SK-N-SH (cell line): ENCODE measurements at regions not wholly inside any gene's neighbourhood (a gene's known extent, or its start where the extent isn't known, plus 50 kb on each side); places are given as distances from the start of the nearest gene placed in this dataset.

Experiments used
- NFIC ChIP-seq: IDR thresholded peaks from 2 replicates; pipeline ENCODE4 v1.4.0; 2012; ENCODE audit warnings: borderline replicate concordance
- SIN3A ChIP-seq: IDR thresholded peaks from 2 replicates; pipeline ENCODE4 v1.6.1; 2012; ENCODE audit warnings: low read depth, mild to moderate bottlenecking, low read length, moderate library complexity, borderline replicate concordance
- TF ChIP-seq, protein P1 (sequence below): IDR thresholded peaks from 2 replicates; pipeline ENCODE4 v1.4.0; 2012; ENCODE audit warnings: low read depth
- TF ChIP-seq, protein P2 (sequence below): IDR thresholded peaks from 2 replicates; pipeline ENCODE4 v1.6.1; 2012; ENCODE audit warnings: mild to moderate bottlenecking, low read depth, low read length, moderate library complexity
- TF ChIP-seq, protein P3 (sequence below): fragments of 200-600 bp; sonication (generic); IDR thresholded peaks from 2 replicates; pipeline ENCODE4 v1.6.1; 2017; ENCODE audit warnings: antibody characterized with exemption, mild to moderate bottlenecking, moderate library complexity

DNA sequence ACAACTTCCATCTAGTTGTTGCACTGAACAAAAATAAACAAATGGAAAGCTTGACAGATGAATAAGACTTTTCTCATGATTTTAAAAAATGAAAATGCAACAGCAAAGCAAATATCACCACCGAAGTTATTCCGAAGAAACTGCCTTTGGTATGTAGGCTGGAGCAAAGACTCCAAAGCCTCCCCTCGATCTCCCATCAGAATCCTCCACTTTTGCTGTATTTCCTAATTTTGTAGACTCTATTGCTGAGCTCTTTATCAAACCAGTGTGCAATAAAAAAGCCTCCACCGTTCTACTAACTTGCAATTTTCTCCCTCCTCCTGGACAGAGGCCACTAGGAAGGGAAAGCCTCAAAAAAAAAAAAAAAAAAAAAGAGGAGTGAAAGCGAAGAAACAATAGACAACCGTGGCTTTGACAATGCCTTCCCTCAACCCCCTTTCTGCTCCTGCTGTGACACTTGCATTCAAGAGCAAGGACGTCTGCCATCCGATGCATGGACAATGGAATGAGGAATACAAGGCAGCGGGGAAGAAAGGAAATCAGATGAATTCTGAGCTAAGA lies 190.9 kb upstream of the BLID start:
- TF ChIP-seq, protein P1, sequence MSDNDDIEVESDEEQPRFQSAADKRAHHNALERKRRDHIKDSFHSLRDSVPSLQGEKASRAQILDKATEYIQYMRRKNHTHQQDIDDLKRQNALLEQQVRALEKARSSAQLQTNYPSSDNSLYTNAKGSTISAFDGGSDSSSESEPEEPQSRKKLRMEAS, result no peak
- TF ChIP-seq NFIC (no peak), SIN3A (no peak)
- TF ChIP-seq, protein P2, sequence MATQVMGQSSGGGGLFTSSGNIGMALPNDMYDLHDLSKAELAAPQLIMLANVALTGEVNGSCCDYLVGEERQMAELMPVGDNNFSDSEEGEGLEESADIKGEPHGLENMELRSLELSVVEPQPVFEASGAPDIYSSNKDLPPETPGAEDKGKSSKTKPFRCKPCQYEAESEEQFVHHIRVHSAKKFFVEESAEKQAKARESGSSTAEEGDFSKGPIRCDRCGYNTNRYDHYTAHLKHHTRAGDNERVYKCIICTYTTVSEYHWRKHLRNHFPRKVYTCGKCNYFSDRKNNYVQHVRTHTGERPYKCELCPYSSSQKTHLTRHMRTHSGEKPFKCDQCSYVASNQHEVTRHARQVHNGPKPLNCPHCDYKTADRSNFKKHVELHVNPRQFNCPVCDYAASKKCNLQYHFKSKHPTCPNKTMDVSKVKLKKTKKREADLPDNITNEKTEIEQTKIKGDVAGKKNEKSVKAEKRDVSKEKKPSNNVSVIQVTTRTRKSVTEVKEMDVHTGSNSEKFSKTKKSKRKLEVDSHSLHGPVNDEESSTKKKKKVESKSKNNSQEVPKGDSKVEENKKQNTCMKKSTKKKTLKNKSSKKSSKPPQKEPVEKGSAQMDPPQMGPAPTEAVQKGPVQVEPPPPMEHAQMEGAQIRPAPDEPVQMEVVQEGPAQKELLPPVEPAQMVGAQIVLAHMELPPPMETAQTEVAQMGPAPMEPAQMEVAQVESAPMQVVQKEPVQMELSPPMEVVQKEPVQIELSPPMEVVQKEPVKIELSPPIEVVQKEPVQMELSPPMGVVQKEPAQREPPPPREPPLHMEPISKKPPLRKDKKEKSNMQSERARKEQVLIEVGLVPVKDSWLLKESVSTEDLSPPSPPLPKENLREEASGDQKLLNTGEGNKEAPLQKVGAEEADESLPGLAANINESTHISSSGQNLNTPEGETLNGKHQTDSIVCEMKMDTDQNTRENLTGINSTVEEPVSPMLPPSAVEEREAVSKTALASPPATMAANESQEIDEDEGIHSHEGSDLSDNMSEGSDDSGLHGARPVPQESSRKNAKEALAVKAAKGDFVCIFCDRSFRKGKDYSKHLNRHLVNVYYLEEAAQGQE, result no peak
- TF ChIP-seq, protein P3, sequence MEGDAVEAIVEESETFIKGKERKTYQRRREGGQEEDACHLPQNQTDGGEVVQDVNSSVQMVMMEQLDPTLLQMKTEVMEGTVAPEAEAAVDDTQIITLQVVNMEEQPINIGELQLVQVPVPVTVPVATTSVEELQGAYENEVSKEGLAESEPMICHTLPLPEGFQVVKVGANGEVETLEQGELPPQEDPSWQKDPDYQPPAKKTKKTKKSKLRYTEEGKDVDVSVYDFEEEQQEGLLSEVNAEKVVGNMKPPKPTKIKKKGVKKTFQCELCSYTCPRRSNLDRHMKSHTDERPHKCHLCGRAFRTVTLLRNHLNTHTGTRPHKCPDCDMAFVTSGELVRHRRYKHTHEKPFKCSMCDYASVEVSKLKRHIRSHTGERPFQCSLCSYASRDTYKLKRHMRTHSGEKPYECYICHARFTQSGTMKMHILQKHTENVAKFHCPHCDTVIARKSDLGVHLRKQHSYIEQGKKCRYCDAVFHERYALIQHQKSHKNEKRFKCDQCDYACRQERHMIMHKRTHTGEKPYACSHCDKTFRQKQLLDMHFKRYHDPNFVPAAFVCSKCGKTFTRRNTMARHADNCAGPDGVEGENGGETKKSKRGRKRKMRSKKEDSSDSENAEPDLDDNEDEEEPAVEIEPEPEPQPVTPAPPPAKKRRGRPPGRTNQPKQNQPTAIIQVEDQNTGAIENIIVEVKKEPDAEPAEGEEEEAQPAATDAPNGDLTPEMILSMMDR, result no peak
